ENCODE measurements at regions not wholly inside any gene's neighbourhood (a gene's known extent, or its start where the extent isn't known, plus 50 kb on each side); places are given as distances from the start of the nearest gene placed in this dataset. TPM values are rescaled to one million over a fixed set of nuclear protein-coding genes. Genes with fewer than 3 reads are reported as not detected.
"Not testable (repeated sequence)": the region's sequence is repeated elsewhere in the genome, so short reads cannot be mapped to it uniquely, and the experiment has no call there.

DNA sequence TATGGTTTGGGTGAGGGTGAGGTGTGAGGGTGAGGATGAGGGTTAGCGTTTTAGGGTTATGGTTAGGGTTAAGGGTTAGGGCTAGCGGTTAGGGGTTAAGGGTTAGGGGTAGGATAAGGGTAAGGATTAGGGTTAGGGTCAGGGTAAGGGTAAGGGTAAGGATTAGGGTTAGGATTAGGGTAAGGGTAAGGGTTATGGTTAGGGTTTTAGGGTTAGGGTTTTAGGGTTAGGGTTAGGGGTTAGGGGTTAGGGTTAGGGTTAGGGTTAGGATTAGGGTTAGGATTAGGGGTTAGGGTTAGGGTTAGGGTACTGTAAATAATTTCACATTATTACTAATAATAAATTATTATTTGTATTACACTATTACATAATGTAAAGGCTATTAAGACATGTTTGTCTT is 359.5 kb downstream of the CACNA1B start:
- H3K4me3 ChIP-seq (ENCODE audit: low read length in 2 of 2); H2BK15ac ChIP-seq (ENCODE audit: low read length); H3K18ac ChIP-seq (ENCODE audit: low read length); H3K36me3 ChIP-seq (replicated peaks in 1 of 2; ENCODE audit: control insufficient read depth in 2 of 2, insufficient read depth in 2 of 2, low read length in 2 of 2); H2BK120ac ChIP-seq (ENCODE audit: low read depth, low read length); H3K4me1 ChIP-seq (ENCODE audit: control insufficient read depth in 2 of 2, insufficient read depth in 1 of 2, low read depth in 1 of 2, low read length in 2 of 2); H3K27me3 ChIP-seq (ENCODE audit: control insufficient read depth in 3 of 3, insufficient read depth in 3 of 3, low read depth in 1 of 3, low read length in 3 of 3); H3K9ac ChIP-seq (ENCODE audit: low read depth, low read length, poor library complexity); H2BK12ac ChIP-seq (ENCODE audit: low read length); H2AK5ac ChIP-seq (ENCODE audit: low read depth, low read length); H3K23ac ChIP-seq (ENCODE audit: low read depth, low read length, poor library complexity); H4K91ac ChIP-seq (ENCODE audit: low read depth, low read length, poor library complexity); H4K8ac ChIP-seq (ENCODE audit: low read depth, low read length); H3K79me1 ChIP-seq (ENCODE audit: low read depth, low read length); H2BK5ac ChIP-seq (ENCODE audit: low read length); H3K4ac ChIP-seq (ENCODE audit: low read length); H3K27ac ChIP-seq (replicated peaks; ENCODE audit: low read length); H3K14ac ChIP-seq (ENCODE audit: low read length); DNase-seq (ENCODE audit: low spot score); H3K9me3 ChIP-seq (replicated peaks in 1 of 2; ENCODE audit: control insufficient read depth in 2 of 2, insufficient read depth in 1 of 2, low read depth in 1 of 2, low read length in 2 of 2); H2AFZ ChIP-seq (ENCODE audit: low read length); H3K4me2 ChIP-seq (ENCODE audit: insufficient read depth, low read length, poor library complexity, severe bottlenecking): not testable (repeated sequence)
- no CpG with 5 or more reads among the region's 2 CpGs for WGBS, 2 donors (ENCODE audit: extremely low coverage in 2 of 2, insufficient read length in 2 of 2, insufficient replicate concordance in 1 of 2)

DNA sequence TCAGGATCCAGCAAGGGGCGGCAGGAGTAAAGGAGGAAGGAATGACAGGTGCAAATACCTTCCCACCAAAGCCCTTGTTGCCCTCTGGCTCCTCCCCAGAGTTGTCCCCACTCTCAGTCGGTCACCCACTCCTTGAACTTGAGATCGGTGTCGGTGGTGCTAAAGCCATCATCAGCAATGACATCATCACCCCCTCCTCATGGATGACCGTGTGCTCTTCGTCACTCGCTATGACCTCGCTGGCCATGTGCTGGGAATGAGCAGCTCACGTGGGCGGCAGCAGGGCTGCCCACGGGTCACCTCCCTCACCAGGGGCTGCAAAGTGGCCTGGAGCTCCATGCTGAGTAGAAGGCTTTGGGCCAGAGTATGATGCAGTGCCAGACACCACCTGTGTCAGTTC is 405.3 kb downstream of the CACNA1B start:
- H3K9me3 ChIP-seq (replicated peaks in 1 of 2; ENCODE audit: control insufficient read depth in 2 of 2, insufficient read depth in 1 of 2, low read depth in 1 of 2, low read length in 2 of 2); H3K18ac ChIP-seq (ENCODE audit: low read length); H2AK5ac ChIP-seq (ENCODE audit: low read depth, low read length); H3K79me1 ChIP-seq (ENCODE audit: low read depth, low read length); H2BK15ac ChIP-seq (ENCODE audit: low read length); H3K4ac ChIP-seq (ENCODE audit: low read length); H3K23ac ChIP-seq (ENCODE audit: low read depth, low read length, poor library complexity); H2BK120ac ChIP-seq (ENCODE audit: low read depth, low read length); H2AFZ ChIP-seq (ENCODE audit: low read length); H3K14ac ChIP-seq (ENCODE audit: low read length); H4K91ac ChIP-seq (ENCODE audit: low read depth, low read length, poor library complexity); H3K27me3 ChIP-seq (ENCODE audit: control insufficient read depth in 3 of 3, insufficient read depth in 3 of 3, low read depth in 1 of 3, low read length in 3 of 3); H3K4me1 ChIP-seq (ENCODE audit: control insufficient read depth in 2 of 2, insufficient read depth in 1 of 2, low read depth in 1 of 2, low read length in 2 of 2); H3K4me2 ChIP-seq (ENCODE audit: insufficient read depth, low read length, poor library complexity, severe bottlenecking); H2BK5ac ChIP-seq (ENCODE audit: low read length); H3K9ac ChIP-seq (ENCODE audit: low read depth, low read length, poor library complexity); H2BK12ac ChIP-seq (ENCODE audit: low read length); DNase-seq (ENCODE audit: low spot score); H3K27ac ChIP-seq (replicated peaks; ENCODE audit: low read length); H3K4me3 ChIP-seq (ENCODE audit: low read length in 2 of 2); H4K8ac ChIP-seq (ENCODE audit: low read depth, low read length); H3K36me3 ChIP-seq (replicated peaks in 1 of 2; ENCODE audit: control insufficient read depth in 2 of 2, insufficient read depth in 2 of 2, low read length in 2 of 2): not testable (repeated sequence)
- no CpG with 5 or more reads among the region's 11 CpGs for WGBS, 2 donors (ENCODE audit: extremely low coverage in 2 of 2, insufficient read length in 2 of 2, insufficient replicate concordance in 1 of 2)

Small RNA genes in the stretch of these regions (small RNA-seq; reads per million reads assigned to genes)
- not detected for gene RNU6-785P (ENCODE audit: insufficient read depth)
